HUDEP-2 (cell line): ENCODE measurements at regions not wholly inside any gene's neighbourhood (a gene's known extent, or its start where the extent isn't known, plus 50 kb on each side); places are given as distances from the start of the nearest gene placed in this dataset.
"Not testable (repeated sequence)": the region's sequence is repeated elsewhere in the genome, so short reads cannot be mapped to it uniquely, and the experiment has no call there.

Source experiments
- DNase-seq, 76 experiments: peaks; one replicate each; lab custom pipeline; 2025; ENCODE audit not compliant: unreplicated experiment in 76 of 76; lab: John Stamatoyannopoulos, UW

- no peak for DNase-seq
Measured at GRCh38 chr10:114708084-114708483, 50.0 kb upstream of the ABLIM1 start.

GRCh38 chr10:114708717-114709335, 50.8 kb upstream of the ABLIM1 start:
- no peak for DNase-seq

- DNase-seq, result no peak
Measured at GRCh38 chr10:114709984-114710383, 51.9 kb upstream of the ABLIM1 start.

GRCh38 chr10:114711176-114711868, 53.2 kb upstream of the ABLIM1 start:
- no peak for DNase-seq

- no peak for DNase-seq
Measured at GRCh38 chr10:114711869-114712250, 53.8 kb upstream of the ABLIM1 start.

- no peak for DNase-seq
Measured at GRCh38 chr10:114713525-114714090, 55.5 kb upstream of the ABLIM1 start.

GRCh38 chr10:114714281-114714741, 56.2 kb upstream of the ABLIM1 start:
- DNase-seq, result no peak

GRCh38 chr10:114715171-114715670, 57.1 kb upstream of the ABLIM1 start:
- DNase-seq, result no peak

- DNase-seq, result no peak
Measured at GRCh38 chr10:114716811-114717404, 58.8 kb upstream of the ABLIM1 start.

GRCh38 chr10:114717881-114718280, 59.8 kb upstream of the ABLIM1 start:
- not testable (repeated sequence) for DNase-seq

- DNase-seq, result no peak
Measured at GRCh38 chr10:114718374-114718773, 60.3 kb upstream of the ABLIM1 start.

GRCh38 chr10:114719311-114719710, 61.2 kb upstream of the ABLIM1 start:
- DNase-seq, result no peak

- not testable (repeated sequence) for DNase-seq
Measured at GRCh38 chr10:114720023-114720422, 61.9 kb upstream of the ABLIM1 start.

- no peak for DNase-seq
Measured at GRCh38 chr10:114720685-114721278, 62.7 kb upstream of the ABLIM1 start.

- DNase-seq, result not testable (repeated sequence)
Measured at GRCh38 chr10:114722136-114722535, 64.1 kb upstream of the ABLIM1 start.

- no peak for DNase-seq
Measured at GRCh38 chr10:114723361-114723760, 65.3 kb upstream of the ABLIM1 start.

- DNase-seq, result no peak
Measured at GRCh38 chr10:114723991-114724715, 66.1 kb upstream of the ABLIM1 start.

- DNase-seq, result no peak
Measured at GRCh38 chr10:114724716-114725106, 66.6 kb upstream of the ABLIM1 start.

GRCh38 chr10:114726820-114727271, 68.8 kb upstream of the ABLIM1 start:
- no peak for DNase-seq

GRCh38 chr10:114728325-114728724, 70.2 kb upstream of the ABLIM1 start:
- DNase-seq, result no peak
